NOMO-1 treated with dmso at 0.1 percent for 144 hours (cell line): ENCODE measurements at regions not wholly inside any gene's neighbourhood (a gene's known extent, or its start where the extent isn't known, plus 50 kb on each side); places are given as distances from the start of the nearest gene placed in this dataset.
A peak's percentile ranks its signal among the peaks of the same experiment; 100 is the strongest.

Experiments
- DNase-seq: peaks from one replicate; lab custom pipeline; 2025; ENCODE audit not compliant: unreplicated experiment; lab: John Stamatoyannopoulos, UW

GRCh38 chr11:80061056-80061455 lies 620.2 kb upstream of the TENM4 start:
- no peak for DNase-seq

- DNase-seq = peak; percentile 13
Observed at GRCh38 chr11:80054582-80055165, 613.8 kb upstream of the TENM4 start.

GRCh38 chr11:80048513-80048912 lies 607.7 kb upstream of the TENM4 start:
- DNase-seq = no peak

- no peak for DNase-seq
Observed at GRCh38 chr11:80041136-80042000, 600.5 kb upstream of the TENM4 start.

- DNase-seq = no peak
Observed at GRCh38 chr11:80034801-80035200, 594.0 kb upstream of the TENM4 start.

GRCh38 chr11:80031014-80031600 lies 590.3 kb upstream of the TENM4 start:
- DNase-seq = no peak

GRCh38 chr11:80028998-80029397 lies 588.2 kb upstream of the TENM4 start:
- no peak for DNase-seq

GRCh38 chr11:80024119-80024518 lies 583.3 kb upstream of the TENM4 start:
- DNase-seq = no peak

- no peak for DNase-seq
Observed at GRCh38 chr11:80023386-80023785, 582.6 kb upstream of the TENM4 start.

GRCh38 chr11:80010536-80010935 lies 569.7 kb upstream of the TENM4 start:
- DNase-seq = no peak

GRCh38 chr11:80009081-80009480 lies 568.3 kb upstream of the TENM4 start:
- no peak for DNase-seq

GRCh38 chr11:80007616-80008015 lies 566.8 kb upstream of the TENM4 start:
- no peak for DNase-seq

GRCh38 chr11:79990141-79990540 lies 549.3 kb upstream of the TENM4 start:
- no peak for DNase-seq

GRCh38 chr11:79982185-79982584 lies 541.4 kb upstream of the TENM4 start:
- no peak for DNase-seq

GRCh38 chr11:79980916-79981315 lies 540.1 kb upstream of the TENM4 start:
- no peak for DNase-seq

GRCh38 chr11:79973721-79974617 lies 533.1 kb upstream of the TENM4 start:
- no peak for DNase-seq

GRCh38 chr11:79971255-79971654 lies 530.4 kb upstream of the TENM4 start:
- no peak for DNase-seq

GRCh38 chr11:79966592-79966991 lies 525.8 kb upstream of the TENM4 start:
- DNase-seq = no peak

GRCh38 chr11:79963856-79964645 lies 523.2 kb upstream of the TENM4 start:
- no peak for DNase-seq

- DNase-seq = no peak
Observed at GRCh38 chr11:79960461-79960860, 519.6 kb upstream of the TENM4 start.
